AG04449 (cell line): ENCODE measurements at regions not wholly inside any gene's neighbourhood (a gene's known extent, or its start where the extent isn't known, plus 50 kb on each side); places are given as distances from the start of the nearest gene placed in this dataset.
A peak's percentile ranks its signal among the peaks of the same experiment; 100 is the strongest.

ENCODE experiments used
- CTCF ChIA-PET: fragments of 350-600 bp; formaldehyde crosslinking; extraction: SDS; loops from one replicate; lab custom pipeline; 2021; ENCODE audit warnings: antibody characterized with exemption; lab: Yijun Ruan, JAX
- POLR2A ChIA-PET: fragments of 400-600, 350-600 bp; formaldehyde crosslinking; extraction: SDS; loops from one replicate; lab custom pipeline; 2020; ENCODE audit warnings: antibody characterized with exemption, inconsistent platforms; lab: Yijun Ruan, JAX
- DNase-seq: peaks from one replicate; pipeline ENCODE4 v3.0.0-alpha.2; 2010; ENCODE audit warnings: low read depth, low spot score
- H3K4me3 ChIP-seq: 2 replicates; pipeline ENCODE4 v1.5.1; 2011; ENCODE audit warnings: low read depth, mild to moderate bottlenecking, control low read depth, low read length
- CTCF ChIP-seq: IDR thresholded peaks from one replicate; pipeline ENCODE4 v1.5.1; 2011; ENCODE audit warnings: mild to moderate bottlenecking, moderate library complexity, low read length, control low read depth, inconsistent platforms; ENCODE audit not compliant: insufficient read depth; ENCODE audit errors: missing control alignments

- H3K4me3 ChIP-seq: no peak overlapping the region
- ChIA-PET POLR2A (no interaction called here), CTCF (interaction anchor here (0.6 to 2.2 kb wide), 25 partner anchors 11 to 1143 kb away, joined by 3 to 10 read pairs (median 4); no protein-coding TSS in a partner anchor)
- DNase-seq: peak; percentile 24
- peak; percentile 78 for TF ChIP-seq CTCF
Measured at GRCh38 chr20:7285918-7286556, 518.6 kb downstream of the BMP2 start.

GRCh38 chr20:7291323-7291943 lies 523.9 kb downstream of the BMP2 start:
- no peak for DNase-seq
- TF ChIP-seq CTCF: no peak
- ChIA-PET POLR2A (no interaction called here), CTCF (interaction anchor here (1.2 kb wide), 1 partner anchor 645 kb away, joined by 3 read pairs; no protein-coding TSS in a partner anchor)
- no peak overlapping the region for H3K4me3 ChIP-seq

- ChIA-PET POLR2A (no interaction called here), CTCF (interaction anchor here (1.2 kb wide), 1 partner anchor 644 kb away, joined by 3 read pairs; no protein-coding TSS in a partner anchor)
- no peak for DNase-seq
- no peak overlapping the region for H3K4me3 ChIP-seq
- TF ChIP-seq CTCF: no peak
Measured at GRCh38 chr20:7291946-7292345, 524.5 kb downstream of the BMP2 start.

- ChIA-PET CTCF (no interaction called here), POLR2A (no interaction called here)
- TF ChIP-seq CTCF: no peak
Measured at GRCh38 chr20:7294816-7295360, 527.4 kb downstream of the BMP2 start.

GRCh38 chr20:7301807-7302206 lies 534.3 kb downstream of the BMP2 start:
- ChIA-PET CTCF (interaction anchor here (2.4 kb wide), 1 partner anchor 16 kb away, joined by 6 read pairs; no protein-coding TSS in a partner anchor), POLR2A (no interaction called here)
- TF ChIP-seq CTCF: no peak
- DNase-seq: no peak
- H3K4me3 ChIP-seq: no peak overlapping the region

More at GRCh38 chr20:7294816-7295360, 527.4 kb downstream of the BMP2 start:
- H3K4me3 ChIP-seq: no peak overlapping the region
- no peak for DNase-seq

- H3K4me3 ChIP-seq: no peak overlapping the region
- ChIA-PET CTCF (interaction anchor here (2.4 kb wide), 1 partner anchor 16 kb away, joined by 6 read pairs; no protein-coding TSS in a partner anchor), POLR2A (no interaction called here)
- no peak for TF ChIP-seq CTCF
- no peak for DNase-seq
Measured at GRCh38 chr20:7302250-7302649, 534.8 kb downstream of the BMP2 start.
